ENCODE measurements at regions not wholly inside any gene's neighbourhood (a gene's known extent, or its start where the extent isn't known, plus 50 kb on each side); places are given as distances from the start of the nearest gene placed in this dataset.

DNA sequence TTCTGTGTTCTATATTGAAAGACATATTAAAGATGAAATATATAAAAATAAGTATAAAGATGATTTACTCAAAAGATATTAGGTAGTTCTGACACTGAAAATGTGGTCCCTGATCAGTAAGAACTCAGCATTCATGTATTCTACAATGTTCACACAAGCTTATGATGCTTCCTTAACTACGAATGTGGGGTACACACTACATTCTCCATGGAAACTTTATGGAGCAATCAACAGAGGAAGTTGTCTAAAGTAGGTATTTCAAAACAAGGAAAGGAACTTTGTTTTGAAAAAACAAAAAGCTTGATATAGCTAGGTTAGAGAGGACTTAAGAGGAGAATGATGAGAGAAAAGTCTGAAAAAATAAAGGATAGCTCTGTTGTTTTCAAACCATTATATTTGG is 119.7 kb upstream of the RGS18 start:
- Histone ChIP-seq H3K9ac (ENCODE audit: low read length) (no peak overlapping the region), H3K27ac (ENCODE audit: low read depth, low read length) (no peak overlapping the region), H2AFZ (ENCODE audit: low read depth, low read length) (no peak overlapping the region), H3K9me3 (ENCODE audit: insufficient read depth, low read depth, low read length) (no peaks in the 10 kb centered on the region), H4K20me1 (ENCODE audit: insufficient read depth, low read length) (no peaks in the 10 kb centered on the region), H3K4me1 (ENCODE audit: insufficient read depth, low read length) (no peaks in the 10 kb centered on the region), H3K4me3 (ENCODE audit: insufficient read depth, low read depth, low read length) (no peak overlapping the region), H3K4me2 (ENCODE audit: low read length) (no peak overlapping the region), H3K36me3 (ENCODE audit: insufficient read depth, low read length) (no peaks in the 10 kb centered on the region), H3K79me2 (ENCODE audit: insufficient read depth, low read length) (no peaks in the 10 kb centered on the region), H3K27me3 (ENCODE audit: insufficient read depth, low read length) (no peaks in the 10 kb centered on the region)
- DNase-seq (ENCODE audit: low read depth) (no peak), FAIRE-seq (no peak)
- no peak for TF ChIP-seq EZH2 (IDR thresholded peaks at IDR 0.05; ENCODE audit: insufficient read depth, low read length)
- TF ChIP-seq, protein P1, sequence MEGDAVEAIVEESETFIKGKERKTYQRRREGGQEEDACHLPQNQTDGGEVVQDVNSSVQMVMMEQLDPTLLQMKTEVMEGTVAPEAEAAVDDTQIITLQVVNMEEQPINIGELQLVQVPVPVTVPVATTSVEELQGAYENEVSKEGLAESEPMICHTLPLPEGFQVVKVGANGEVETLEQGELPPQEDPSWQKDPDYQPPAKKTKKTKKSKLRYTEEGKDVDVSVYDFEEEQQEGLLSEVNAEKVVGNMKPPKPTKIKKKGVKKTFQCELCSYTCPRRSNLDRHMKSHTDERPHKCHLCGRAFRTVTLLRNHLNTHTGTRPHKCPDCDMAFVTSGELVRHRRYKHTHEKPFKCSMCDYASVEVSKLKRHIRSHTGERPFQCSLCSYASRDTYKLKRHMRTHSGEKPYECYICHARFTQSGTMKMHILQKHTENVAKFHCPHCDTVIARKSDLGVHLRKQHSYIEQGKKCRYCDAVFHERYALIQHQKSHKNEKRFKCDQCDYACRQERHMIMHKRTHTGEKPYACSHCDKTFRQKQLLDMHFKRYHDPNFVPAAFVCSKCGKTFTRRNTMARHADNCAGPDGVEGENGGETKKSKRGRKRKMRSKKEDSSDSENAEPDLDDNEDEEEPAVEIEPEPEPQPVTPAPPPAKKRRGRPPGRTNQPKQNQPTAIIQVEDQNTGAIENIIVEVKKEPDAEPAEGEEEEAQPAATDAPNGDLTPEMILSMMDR (IDR thresholded peaks at IDR 0.05; ENCODE audit: insufficient read depth, low read depth, low read length), result no peak
- H3K9me3 Mint-ChIP-seq (ENCODE audit: unreplicated experiment), result peaks cover 1% of the 10 kb centered on the region
- no peaks in the 10 kb centered on the region for H3K4me1 Mint-ChIP-seq (ENCODE audit: low read depth, unreplicated experiment)
- H3K27me3 Mint-ChIP-seq (ENCODE audit: low read depth, unreplicated experiment), result no peaks in the 10 kb centered on the region
- no peak overlapping the region for H3K4me3 Mint-ChIP-seq (ENCODE audit: unreplicated experiment)
- H3K36me3 Mint-ChIP-seq (ENCODE audit: low read depth, unreplicated experiment), result no peaks in the 10 kb centered on the region
- no peak overlapping the region for H3K27ac Mint-ChIP-seq (ENCODE audit: unreplicated experiment)

DNA sequence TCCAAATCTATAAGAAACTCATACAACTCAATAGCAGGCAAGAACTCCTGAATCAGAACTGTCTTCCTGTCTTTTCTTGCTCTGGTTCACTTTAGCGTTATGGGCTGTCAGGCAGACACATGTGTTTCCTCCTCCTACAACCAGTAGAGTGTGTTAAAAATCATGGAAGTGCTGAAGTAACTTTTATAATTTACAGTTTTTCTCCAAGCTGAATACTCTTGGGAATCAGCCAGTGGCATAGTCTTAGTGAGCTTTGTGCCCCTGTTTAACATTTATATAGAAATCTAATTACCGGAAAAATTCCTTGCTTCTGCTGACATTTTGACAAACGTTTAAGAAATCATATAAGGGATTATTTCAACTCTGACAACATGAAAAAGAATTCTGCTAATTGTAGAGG is 113.1 kb upstream of the RGS18 start:
- H3K27ac Mint-ChIP-seq (ENCODE audit: unreplicated experiment), result no peak overlapping the region
- Histone ChIP-seq H3K4me2 (ENCODE audit: low read length) (no peak overlapping the region), H2AFZ (ENCODE audit: low read depth, low read length) (no peak overlapping the region), H3K27ac (ENCODE audit: low read depth, low read length) (no peak overlapping the region), H3K36me3 (ENCODE audit: insufficient read depth, low read length) (no peaks in the 10 kb centered on the region), H3K79me2 (ENCODE audit: insufficient read depth, low read length) (no peaks in the 10 kb centered on the region), H3K27me3 (ENCODE audit: insufficient read depth, low read length) (no peaks in the 10 kb centered on the region), H4K20me1 (ENCODE audit: insufficient read depth, low read length) (no peaks in the 10 kb centered on the region), H3K9ac (ENCODE audit: low read length) (no peak overlapping the region), H3K4me3 (ENCODE audit: insufficient read depth, low read depth, low read length) (no peak overlapping the region), H3K9me3 (ENCODE audit: insufficient read depth, low read depth, low read length) (no peaks in the 10 kb centered on the region), H3K4me1 (ENCODE audit: insufficient read depth, low read length) (no peaks in the 10 kb centered on the region)
- no peak for FAIRE-seq
- no peaks in the 10 kb centered on the region for H3K36me3 Mint-ChIP-seq (ENCODE audit: low read depth, unreplicated experiment)
- TF ChIP-seq, protein P1 (IDR thresholded peaks at IDR 0.05; ENCODE audit: insufficient read depth, low read depth, low read length), result no peak
- TF ChIP-seq EZH2 (IDR thresholded peaks at IDR 0.05; ENCODE audit: insufficient read depth, low read length), result no peak
- H3K4me3 Mint-ChIP-seq (ENCODE audit: unreplicated experiment), result no peak overlapping the region
- no peaks in the 10 kb centered on the region for H3K27me3 Mint-ChIP-seq (ENCODE audit: low read depth, unreplicated experiment)
- H3K4me1 Mint-ChIP-seq (ENCODE audit: low read depth, unreplicated experiment), result no peaks in the 10 kb centered on the region
- no peaks in the 10 kb centered on the region for H3K9me3 Mint-ChIP-seq (ENCODE audit: unreplicated experiment)
- DNase-seq (ENCODE audit: low read depth), result no peak

DNA sequence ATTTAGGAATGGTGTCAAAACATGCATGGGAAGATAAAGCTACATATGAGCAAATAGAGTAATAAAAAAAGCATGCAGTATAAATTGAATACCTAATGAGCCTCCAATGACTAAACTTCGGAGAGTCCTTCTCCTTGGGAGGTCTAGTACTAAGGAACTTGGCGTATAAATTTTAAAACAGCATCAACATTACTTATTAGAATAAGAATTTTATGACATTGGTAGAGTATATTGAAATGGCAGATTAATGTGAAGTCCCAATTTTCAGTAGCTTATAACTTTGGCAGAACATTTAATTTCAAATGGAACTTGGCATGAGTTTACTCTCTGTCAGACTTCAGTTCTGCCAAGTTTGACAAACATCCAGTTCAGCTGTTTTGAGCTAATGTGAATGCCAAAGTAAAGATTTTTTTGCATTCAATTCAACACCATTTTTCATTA is 104.7 kb upstream of the RGS18 start:
- H3K4me2 ChIP-seq (ENCODE audit: low read length), result no peak overlapping the region
- no peak for FAIRE-seq

More for the DNA sequence above, 104.7 kb upstream of the RGS18 start:
- no peak overlapping the region for H3K27ac Mint-ChIP-seq (ENCODE audit: unreplicated experiment)
- no peaks in the 10 kb centered on the region for H3K79me2 ChIP-seq (ENCODE audit: insufficient read depth, low read length)
- H3K4me3 Mint-ChIP-seq (ENCODE audit: unreplicated experiment), result no peak overlapping the region
- H3K27me3 Mint-ChIP-seq (ENCODE audit: low read depth, unreplicated experiment), result no peaks in the 10 kb centered on the region
- H3K4me1 Mint-ChIP-seq (ENCODE audit: low read depth, unreplicated experiment), result no peaks in the 10 kb centered on the region
- no peaks in the 10 kb centered on the region for H3K9me3 Mint-ChIP-seq (ENCODE audit: unreplicated experiment)
- H4K20me1 ChIP-seq (ENCODE audit: insufficient read depth, low read length), result no peaks in the 10 kb centered on the region
- no peaks in the 10 kb centered on the region for H3K36me3 Mint-ChIP-seq (ENCODE audit: low read depth, unreplicated experiment)
- H3K36me3 ChIP-seq (ENCODE audit: insufficient read depth, low read length), result no peaks in the 10 kb centered on the region
- H3K9me3 ChIP-seq (ENCODE audit: insufficient read depth, low read depth, low read length), result no peaks in the 10 kb centered on the region
- H3K27ac ChIP-seq (ENCODE audit: low read depth, low read length), result no peak overlapping the region
- no peak overlapping the region for H3K4me3 ChIP-seq (ENCODE audit: insufficient read depth, low read depth, low read length)
- no peak overlapping the region for H2AFZ ChIP-seq (ENCODE audit: low read depth, low read length)
- DNase-seq (ENCODE audit: low read depth), result no peak
- TF ChIP-seq EZH2 (IDR thresholded peaks at IDR 0.05; ENCODE audit: insufficient read depth, low read length), result no peak
- TF ChIP-seq, protein P1 (IDR thresholded peaks at IDR 0.05; ENCODE audit: insufficient read depth, low read depth, low read length), result no peak
- H3K9ac ChIP-seq (ENCODE audit: low read length), result no peak overlapping the region
- no peaks in the 10 kb centered on the region for H3K27me3 ChIP-seq (ENCODE audit: insufficient read depth, low read length)
- H3K4me1 ChIP-seq (ENCODE audit: insufficient read depth, low read length), result no peaks in the 10 kb centered on the region
